HG03469 (cell line): ENCODE measurements at regions not wholly inside any gene's neighbourhood (a gene's known extent, or its start where the extent isn't known, plus 50 kb on each side); places are given as distances from the start of the nearest gene placed in this dataset.

Experiments used
- ATAC-seq: cut with Tn5 transposase; IDR thresholded peaks from one replicate; pipeline ENCODE4 v1.9.1; 2021; ENCODE audit warnings: mild to moderate bottlenecking, moderate library complexity, moderate number of reproducible peaks; ENCODE audit not compliant: unreplicated experiment

DNA sequence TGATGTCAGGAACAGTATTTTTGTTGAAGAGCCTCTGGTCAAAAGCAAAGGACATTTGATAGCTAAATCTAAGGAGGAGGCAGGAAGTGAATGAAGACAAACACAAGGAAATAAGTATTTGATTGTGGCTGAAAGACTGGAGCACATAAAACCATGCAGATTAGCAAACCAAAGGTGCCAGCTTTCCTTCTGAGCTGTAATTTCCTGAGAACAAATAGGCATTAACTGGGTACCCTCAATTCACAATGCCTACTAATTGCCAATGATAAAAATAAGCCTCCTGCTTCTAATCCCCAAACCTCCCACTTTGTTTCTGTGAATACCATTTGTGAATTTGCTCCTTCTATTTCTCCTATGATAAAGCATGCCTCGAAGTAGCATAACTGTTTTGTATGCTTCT is 1279.6 kb upstream of the USP15 start:
- ATAC-seq = no peak

DNA sequence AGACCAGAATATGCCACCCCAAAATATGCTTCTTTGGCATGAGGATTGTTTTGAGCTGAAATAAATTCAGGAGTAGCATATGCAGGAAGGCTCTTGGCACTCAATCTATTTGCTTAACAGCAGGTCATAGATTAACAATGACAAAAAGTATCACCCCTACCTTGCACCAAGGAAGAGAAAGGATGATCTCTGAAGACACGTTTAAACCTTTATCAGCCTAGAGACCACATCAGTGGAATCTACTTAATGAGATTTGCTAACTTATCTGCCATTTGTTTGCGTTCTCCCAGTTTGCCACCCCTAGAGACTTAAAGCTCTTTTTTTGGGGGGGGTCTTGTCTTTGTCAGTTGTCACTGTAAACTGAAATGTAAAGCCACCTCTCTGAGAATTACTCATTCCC is 1278.7 kb upstream of the USP15 start:
- no peak for ATAC-seq

DNA sequence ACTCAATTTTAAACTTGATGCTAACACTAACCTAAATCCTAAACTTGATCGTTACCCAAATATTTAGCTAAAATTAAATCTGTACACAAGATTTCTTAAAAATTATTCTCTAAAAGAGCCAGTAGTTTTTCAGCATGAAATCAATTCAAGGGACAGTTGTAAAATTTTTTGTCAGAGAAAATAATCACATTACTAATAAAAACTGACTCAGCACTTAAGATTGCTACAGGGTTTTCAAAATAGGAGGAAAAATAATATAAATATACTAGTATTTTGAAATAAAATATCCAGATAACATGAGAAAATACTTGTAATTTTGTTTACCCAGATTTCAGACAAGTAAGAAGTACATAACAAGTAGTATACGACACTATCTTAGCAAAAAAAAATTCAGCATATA is 1268.1 kb upstream of the USP15 start:
- no peak for ATAC-seq

DNA sequence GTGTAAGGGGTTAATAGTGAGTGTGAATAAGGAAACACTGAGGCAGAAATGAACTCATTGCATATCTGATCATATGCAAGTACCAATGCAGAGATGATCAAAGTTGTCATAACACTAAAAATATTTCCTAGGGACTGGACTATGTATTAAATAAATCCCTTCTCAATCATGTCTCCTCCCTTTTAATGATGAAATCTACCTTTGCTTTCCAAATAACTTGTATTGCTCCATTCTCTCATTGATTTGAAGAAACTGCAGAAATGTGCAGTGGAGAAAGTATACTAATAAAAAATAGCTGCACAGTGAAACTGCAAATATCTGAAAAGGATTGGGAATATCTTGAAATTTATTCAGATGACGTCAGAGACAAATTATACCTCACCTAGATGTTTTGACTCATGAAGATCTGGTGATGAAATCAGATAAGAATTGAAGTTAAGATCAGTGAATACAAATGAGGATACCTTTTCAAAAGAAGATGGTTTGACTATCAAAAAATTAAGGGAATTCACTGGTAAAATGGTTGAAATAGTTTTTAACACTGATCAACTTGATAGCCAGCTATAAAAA is 1264.9 kb upstream of the USP15 start:
- ATAC-seq = no peak

DNA sequence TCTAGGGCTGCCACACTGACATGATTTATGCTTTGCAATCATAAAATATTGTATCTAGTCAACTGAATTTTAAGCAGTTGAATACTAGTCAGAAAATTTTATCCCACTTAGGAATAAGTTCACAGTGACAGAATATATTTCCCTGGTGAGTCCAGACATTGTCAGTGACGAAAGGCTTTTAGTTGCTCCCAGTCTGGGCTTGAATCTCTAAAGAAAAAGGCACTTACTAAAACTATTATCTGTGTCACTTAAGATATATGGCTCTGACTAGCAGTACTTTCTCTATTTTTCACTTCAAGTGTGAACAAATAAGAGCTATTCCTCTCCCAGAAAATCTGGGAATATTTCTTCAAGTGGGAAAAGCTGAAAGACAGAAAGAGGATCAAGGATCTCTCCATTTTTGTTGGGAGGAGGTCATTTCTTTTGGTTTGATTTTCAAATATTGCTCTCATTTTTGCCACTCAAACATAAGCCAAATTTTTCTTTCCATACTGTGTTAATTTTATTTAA is 1262.3 kb upstream of the USP15 start:
- no peak for ATAC-seq

DNA sequence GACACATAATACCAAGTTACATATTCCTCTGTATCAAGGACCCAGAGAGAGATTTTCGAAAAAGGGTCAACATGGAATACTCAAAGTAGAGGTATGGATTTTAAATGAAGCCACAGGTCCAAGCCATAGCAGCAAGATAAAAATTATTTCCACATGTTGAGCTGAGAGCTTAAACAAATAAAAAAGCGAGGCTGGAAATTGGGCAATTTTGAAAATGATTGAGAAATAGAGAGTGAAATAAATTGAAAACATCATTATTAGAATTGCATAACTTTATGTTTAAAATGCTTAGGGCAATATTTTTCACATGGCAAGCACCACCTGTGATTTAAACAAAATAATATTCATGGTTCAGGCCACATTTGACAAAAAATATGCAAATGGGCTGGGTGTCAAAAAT is 1251.0 kb upstream of the USP15 start:
- no peak for ATAC-seq

DNA sequence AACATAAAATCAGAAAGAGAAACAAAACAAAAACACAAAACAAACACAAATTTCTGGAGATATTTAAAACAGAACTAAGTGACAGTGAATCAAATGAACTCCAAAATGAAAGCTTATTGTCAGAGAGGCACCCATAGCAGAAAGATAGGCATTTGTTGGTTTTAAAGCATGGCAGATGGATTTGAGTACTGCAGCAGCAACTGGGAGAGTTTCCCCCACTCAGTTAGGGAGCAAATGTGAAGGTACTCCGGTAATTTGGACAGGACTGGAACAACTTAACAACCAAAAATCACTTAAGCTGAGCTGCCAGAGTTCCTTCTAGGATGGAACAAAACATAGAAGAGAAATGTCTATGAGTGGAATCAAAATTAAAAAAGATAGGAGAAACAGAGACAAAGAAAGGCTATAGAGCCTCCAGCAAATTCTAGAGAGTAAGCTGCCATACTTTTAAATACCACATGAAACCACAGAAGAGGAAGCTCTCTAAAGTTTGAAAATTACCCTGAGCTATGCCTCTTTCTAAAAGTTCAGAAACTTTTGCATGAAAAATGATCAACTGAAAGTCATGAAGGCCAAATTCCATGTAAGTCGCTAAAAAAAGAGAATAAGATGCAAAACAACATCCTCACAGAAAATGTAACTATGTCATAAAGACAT is 1248.3 kb upstream of the USP15 start:
- no peak for ATAC-seq

DNA sequence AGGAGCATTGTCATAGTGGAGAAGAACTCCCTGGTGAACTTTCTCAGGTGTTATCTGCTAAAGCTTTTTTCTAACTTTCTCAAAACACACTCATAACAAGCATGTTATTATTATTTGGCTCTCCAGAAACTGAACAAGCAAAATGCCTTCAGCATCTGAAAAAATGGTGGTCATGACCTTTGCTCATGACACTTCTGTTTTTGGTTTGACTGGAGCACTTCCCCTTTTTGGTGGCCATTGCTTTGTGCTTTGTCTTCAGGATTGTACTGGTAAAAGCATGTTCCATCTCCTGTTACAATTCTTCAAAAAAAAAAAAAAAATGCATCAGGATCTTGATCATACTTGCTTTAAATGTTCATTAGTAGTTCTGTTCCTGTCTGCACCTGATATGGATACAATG is 1241.6 kb upstream of the USP15 start:
- peak; percentile 68 for ATAC-seq

DNA sequence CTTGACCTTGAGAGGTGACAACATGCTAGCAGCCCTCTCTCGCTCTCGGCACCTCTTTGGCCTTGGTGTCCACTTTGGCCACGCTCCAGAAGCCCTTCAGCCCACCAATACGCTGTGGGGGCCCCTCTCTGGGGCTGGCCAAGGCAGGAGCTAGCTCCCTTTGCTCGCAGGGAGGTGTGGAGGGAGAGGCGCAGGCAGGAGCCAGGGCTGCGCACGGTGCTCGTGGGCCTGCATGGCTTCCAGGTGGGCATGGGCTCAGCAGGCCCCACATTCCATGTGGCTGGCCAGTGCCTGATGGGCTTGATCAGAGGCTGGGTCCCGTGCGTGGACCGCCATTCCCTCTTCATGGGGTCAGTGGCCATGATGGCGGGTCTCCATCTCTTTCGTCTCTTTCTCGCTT is 1237.0 kb upstream of the USP15 start:
- no peak for ATAC-seq

DNA sequence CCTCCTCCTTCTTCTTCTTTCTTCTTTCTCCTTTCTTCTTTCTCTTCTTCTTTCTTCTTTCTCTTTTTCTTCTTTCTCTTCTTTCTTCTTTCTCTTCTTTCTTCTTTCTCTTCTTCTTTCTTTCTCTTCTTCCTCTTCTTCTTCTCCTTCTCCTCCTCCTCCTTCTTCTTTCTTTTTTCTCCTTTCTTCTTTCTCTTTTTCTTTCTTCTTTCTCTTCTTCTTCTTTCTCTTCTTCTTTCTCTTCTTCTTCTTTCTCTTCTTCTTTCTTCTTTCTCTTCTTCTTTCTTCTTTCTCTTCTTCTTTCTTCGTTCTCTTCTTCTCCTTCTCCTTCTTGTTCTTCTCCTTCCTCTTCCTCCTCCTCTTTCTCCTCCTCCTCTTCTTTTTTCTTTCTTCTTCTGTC is 1230.7 kb upstream of the USP15 start:
- no peak for ATAC-seq

DNA sequence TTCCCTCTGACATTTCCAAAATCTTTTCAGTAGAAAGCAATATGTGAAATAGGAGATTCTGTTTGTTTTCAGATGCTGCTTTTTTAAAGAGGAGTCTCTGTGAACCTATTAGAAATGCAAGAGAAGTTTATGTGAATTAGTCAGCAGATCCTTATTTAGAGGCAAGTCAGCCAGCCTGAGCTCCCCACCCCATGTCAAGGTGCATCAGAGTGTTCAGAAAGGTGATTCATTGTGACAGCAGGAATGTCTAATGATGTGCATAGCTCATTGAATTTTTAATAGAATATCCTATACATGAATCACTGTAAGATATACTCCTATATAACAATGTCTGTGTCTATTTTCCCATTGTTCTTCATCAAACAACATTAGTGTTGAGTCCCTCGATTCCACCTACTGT is 1222.4 kb upstream of the USP15 start:
- ATAC-seq = no peak

DNA sequence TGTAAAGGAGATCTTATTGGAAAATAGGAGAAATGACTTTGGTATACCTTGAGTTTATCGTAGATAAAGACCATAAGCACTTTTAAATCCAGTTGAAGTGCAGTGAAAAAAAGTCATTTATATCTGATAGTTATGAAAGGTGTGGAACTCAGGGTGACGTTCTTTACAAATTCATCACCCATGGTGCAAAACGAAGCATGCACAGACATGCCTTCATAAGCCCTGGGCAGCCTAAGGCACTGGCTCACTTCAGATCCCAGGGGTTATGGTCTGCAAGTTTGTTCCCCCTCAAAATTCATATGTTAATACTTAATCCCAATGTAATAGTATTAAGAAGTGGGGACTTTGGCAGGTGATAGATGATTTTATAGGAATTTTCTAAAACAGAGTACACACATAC is 1216.4 kb upstream of the USP15 start:
- ATAC-seq = no peak

DNA sequence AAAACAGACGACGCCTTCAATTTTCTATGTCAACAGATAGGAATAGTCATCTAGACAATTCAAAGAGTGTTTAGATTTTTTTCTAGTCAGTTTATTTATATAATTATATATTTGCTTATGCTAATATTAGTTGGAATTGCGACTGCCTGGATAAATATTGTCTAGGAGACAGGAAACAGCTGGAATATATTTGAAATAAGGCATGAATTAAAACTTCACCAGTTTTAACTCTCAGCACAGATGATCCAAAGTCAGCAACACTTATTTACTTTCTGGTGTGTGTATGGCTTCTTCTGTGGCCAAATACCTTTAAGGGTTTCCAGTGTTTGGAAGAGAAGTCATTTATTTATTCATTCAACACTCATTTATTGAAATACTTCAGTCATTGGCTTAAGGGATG is 1215.4 kb upstream of the USP15 start:
- ATAC-seq = no peak

DNA sequence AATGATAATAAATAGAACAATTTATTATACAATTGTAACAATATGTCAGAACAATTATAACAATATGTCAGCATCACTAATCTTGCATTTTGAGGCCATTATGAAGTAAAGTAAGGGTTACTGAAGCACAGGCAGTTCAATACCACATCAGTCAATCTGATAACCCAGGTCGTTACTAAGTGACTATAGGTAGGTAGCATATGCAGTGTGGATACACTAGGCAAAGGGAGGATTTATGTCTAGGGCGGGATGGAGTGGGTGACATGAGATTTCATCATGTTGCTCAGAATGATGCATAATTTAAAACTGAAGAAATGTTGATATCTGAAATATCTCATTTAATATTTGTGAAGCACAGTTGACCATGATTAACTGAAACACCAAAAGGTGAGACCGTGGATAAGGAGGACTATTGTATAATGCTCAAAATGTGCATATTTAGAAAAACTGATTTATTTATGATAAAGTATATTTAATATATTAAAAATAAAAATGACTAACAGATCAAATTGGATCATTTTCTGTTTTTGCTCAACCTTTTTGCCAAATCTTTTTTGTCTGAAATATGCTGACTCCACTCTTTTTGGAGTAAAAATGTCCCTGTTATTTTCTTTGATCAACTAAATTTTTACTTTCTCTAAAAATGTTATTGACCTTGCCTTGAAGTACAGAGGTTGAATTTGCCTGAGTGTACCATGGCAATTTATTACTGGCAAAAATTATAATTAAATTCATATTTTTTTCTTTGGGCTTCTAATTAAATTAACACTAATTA is 1189.4 kb upstream of the USP15 start:
- no peak for ATAC-seq

DNA sequence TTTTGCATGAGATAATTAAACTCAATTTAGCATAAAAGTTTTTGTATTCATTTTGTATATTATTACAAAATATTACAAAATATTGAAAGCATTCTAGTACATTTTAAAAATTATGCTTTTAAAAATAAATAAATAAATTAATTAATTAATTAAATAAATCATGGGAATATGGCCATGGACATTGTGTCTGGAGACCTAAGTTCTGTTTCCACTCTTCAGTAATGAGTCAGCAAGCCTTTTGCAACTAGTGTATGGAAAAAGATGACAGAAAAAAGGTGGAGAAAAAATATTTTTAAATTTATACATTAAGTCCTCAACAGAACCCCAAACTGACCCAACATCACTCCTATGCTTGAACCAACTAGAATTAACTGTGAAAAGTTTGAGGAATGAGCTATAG is 1187.5 kb upstream of the USP15 start:
- no peak for ATAC-seq

DNA sequence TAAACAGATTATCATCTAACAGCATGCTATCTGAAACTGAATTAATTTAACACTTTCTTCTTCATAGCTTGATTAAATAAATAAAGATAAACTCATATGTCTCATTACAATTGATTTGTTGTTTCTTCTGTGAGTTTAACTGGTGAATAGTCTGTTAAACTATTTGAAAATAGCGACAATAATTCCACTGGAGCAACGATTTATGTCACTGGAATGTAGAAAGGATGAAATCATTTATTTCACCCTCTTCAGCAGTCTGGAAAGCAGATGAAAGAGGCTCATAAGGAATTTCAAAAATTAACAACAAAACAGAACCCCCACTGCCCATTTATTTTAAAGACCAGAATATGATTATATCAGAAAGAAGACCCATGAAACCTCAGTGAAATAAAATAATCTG is 1165.1 kb upstream of the USP15 start:
- no peak for ATAC-seq

DNA sequence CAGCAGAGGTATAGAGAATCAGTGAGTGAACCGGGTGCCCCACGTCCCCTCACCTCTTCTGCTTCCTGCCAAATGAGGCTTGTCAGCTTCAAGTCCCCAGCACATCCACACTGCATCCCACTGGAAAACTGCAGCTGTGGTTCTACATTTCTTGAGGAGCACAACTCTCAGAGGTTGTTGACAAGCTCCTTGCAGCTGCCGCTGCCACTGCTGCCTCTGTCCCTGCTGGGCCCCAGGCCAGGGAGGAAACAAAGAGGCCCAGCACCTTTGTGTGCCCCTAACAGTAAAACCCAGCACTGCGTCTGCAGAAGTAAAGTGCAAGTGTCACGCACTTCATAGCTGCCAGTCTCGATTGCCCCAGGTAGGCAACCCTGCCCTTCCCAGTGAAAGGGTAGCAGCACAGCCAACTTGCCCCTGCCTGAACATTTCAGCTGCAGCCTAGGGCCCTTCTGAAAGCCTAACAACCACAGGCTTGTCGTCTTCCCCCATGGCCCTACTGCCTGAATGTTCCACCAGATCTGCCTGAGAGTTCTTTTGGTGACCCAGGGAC is 1162.1 kb upstream of the USP15 start:
- ATAC-seq = no peak

DNA sequence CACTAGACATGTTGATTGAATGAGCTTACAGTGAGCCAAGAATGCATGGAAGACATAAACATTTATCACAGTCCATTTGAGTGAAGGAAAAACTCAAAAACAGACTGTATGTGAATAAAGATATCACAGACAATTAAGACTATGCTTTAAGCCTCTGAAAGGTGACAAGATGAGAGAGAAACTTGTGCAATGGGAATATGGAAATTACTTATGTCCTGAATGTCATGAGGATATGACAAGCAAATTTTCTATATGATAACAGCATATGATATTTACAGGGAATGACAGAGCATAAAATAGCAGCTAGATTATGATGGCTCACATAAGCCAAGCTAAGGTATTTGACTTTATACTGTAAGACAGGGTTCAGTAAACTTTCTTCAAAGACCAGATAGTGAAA is 1153.1 kb upstream of the USP15 start:
- no peak for ATAC-seq

DNA sequence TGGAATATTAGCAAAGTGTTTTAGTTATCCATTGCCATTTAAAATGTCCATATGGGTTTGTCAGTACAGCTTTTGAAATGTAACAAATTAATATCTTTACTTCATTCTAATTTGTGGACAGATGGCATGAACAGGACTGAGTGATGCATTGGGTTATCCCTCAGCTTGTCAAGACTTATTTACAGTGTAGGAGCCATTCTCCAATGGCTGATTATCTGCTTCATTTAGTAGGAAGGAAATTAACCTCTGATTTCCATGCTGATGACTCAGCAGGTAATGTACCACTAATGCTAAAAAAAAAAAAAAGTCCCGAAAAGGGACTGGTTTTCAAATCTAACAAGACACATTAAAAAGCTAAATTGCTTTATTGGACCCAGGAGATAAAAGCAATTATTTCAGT is 1149.0 kb upstream of the USP15 start:
- no peak for ATAC-seq

DNA sequence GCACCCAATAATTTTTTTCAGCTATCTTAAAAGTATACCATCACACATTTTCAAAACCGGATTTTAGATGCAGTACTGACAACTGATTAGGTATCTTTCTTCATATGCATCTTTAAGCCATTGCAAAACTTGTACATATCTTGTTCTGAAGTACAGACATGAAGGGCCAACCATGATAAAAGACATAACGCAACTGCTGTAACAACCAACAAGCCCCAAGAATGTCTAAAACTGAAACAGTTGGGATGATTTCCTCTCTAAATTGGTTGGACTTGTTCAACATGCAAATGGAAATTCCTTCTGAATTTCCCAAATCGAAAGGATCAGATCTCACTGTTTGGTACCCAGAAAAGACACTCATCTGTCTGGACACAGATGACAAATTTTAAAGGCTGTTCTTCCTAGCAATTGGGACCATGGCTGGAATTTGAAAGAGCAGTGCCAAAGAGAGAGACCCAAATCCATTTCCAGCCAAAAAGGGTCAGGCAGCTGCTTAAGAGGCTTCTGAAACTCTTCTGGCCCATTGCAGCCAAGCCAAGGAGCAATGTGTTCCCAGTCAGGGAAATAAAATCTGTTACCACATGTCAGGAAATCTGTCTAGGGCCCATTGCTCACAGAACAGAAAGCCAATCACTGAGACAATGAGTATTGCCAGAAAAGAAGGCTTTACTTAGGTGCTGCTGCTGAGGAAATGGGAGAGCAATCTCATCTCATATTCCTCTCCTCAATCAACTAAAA is 1122.4 kb upstream of the USP15 start:
- no peak for ATAC-seq

DNA sequence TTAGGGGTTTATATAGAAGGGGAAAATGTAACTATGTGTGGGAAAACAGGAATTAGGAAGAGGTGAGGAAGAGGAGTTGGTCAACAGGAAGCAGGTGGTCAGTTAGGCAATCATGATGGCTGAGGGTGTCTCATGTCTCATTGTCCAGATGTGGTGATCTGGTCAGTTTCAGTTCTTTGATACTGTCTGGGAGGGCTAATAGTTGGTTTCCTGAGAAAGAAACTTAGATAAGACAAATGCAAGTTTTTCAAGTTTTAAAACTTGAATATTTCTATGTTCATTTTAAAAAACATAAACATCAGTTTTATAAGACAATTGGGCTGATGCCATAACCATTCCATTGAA is 1121.8 kb upstream of the USP15 start:
- ATAC-seq = no peak
